A549 (cell line): ENCODE measurements at regions not wholly inside any gene's neighbourhood (a gene's known extent, or its start where the extent isn't known, plus 50 kb on each side); places are given as distances from the start of the nearest gene placed in this dataset.

Experiments used
- CEBPB ChIP-seq, 2 experiments: fragments of >200 bp in 1 of 2; sonication (Bioruptor Twin) in 1 of 2; formaldehyde crosslinking in 1 of 2; IDR thresholded peaks; 2 replicates each; pipeline ENCODE4 v1.6.1; 2012 to 2016
- TF ChIP-seq, protein P1 (sequence below): fragments of >200 bp; sonication (Bioruptor Twin); formaldehyde crosslinking; IDR thresholded peaks from 3 replicates; pipeline ENCODE4 v1.5.1; 2016

DNA sequence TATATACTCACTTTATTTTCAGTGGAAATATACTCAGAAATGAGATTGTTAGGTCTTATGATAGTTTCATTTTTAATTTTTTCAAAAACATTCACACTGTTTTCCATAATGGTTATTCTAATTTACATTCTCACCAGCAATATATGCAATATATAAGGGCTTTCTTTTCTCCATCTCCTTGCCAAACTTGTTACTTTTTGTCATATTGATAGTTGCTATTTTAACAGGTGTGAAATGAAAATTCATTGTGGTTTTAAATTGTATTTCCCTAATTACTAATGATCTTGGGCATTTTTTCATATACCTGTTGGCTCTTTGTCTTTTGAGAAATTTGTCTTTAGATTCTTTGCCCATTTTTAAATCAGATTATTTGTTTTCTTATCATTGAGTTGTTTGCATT is 325.2 kb downstream of the DIPK2A start:
- TF ChIP-seq, protein P1, sequence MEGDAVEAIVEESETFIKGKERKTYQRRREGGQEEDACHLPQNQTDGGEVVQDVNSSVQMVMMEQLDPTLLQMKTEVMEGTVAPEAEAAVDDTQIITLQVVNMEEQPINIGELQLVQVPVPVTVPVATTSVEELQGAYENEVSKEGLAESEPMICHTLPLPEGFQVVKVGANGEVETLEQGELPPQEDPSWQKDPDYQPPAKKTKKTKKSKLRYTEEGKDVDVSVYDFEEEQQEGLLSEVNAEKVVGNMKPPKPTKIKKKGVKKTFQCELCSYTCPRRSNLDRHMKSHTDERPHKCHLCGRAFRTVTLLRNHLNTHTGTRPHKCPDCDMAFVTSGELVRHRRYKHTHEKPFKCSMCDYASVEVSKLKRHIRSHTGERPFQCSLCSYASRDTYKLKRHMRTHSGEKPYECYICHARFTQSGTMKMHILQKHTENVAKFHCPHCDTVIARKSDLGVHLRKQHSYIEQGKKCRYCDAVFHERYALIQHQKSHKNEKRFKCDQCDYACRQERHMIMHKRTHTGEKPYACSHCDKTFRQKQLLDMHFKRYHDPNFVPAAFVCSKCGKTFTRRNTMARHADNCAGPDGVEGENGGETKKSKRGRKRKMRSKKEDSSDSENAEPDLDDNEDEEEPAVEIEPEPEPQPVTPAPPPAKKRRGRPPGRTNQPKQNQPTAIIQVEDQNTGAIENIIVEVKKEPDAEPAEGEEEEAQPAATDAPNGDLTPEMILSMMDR = no peak
- TF ChIP-seq CEBPB (IDR thresholded peaks at IDR 0.05) = no peak
